Medulla oblongata (tissue), 1 donor: ENCODE measurements at regions not wholly inside any gene's neighbourhood (a gene's known extent, or its start where the extent isn't known, plus 50 kb on each side); places are given as distances from the start of the nearest gene placed in this dataset.

Experiments
- DNase-seq: peaks from one replicate; pipeline ENCODE4 v3.0.0-alpha.2; 2015; ENCODE audit errors: extremely low spot score

- DNase-seq, result no peak
Observed at GRCh38 chr7:41135511-41135910, 567.4 kb downstream of the INHBA start.

DNA sequence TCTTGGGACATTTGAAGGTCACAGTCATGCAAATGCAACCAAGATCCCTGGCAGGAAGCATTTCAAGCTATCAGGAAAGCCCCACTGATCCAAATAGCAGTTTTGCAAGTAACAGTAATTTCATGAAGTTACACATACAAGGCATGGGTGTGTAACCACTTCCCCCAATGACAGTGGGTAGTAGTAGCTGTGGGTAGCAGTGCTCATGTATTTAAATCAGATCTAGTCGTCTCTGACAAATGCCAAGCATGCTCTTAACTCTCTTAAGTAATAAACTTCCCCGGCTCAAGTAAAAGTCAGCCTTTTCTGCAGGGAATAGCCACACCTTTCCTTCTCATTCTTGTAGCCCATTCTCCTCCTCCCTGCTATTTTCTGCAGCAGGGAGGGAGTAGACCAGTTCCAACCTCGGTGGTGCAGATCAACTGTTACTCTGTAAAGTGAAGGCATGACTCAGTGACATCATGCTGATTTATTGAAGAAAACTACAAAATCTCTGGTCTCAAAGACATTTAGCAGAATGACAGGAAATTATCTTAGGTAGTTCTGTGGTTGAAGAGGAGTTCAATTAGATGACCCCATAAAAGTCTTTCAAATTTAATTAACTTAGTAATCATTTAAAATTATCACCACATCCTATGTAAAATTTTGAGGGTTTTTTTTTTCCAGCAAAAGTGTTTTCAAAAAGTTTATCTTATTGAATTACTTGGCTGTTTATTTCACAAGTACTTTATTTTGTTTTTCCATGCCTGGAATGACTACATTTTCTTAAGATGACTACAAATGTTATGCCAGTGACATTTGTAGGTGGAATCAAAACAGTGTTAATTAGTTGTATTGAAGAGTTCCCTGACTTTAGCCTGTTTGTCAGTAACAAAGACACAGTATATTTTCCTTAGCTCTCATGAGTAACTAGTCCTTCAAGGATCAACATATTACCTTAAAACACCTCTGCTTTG, 568.3 kb downstream of the INHBA start:
- no peak for DNase-seq

GRCh38 chr7:41133690-41134299, 569.1 kb downstream of the INHBA start:
- no peak for DNase-seq

DNA sequence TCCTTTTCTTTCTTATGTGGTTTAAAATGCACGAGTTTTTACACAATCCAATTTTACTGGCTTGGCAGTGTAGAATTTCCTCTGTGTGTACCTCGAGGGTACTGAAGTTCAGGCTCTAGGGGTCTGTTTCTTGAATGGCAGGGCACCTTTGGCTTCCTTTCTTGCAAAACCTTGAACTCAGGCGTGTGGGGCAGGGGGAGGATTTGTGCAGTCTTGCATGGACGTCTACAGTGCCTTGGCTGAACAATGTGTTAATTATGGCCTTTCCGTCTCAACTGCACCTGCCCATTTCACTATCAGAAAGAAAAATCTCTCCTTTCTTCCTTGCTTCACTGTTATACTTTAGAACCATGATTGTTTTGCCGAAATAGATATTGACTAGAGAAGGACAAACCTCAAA, 570.9 kb downstream of the INHBA start:
- no peak for DNase-seq

GRCh38 chr7:41130561-41131236, 572.2 kb downstream of the INHBA start:
- DNase-seq, result no peak

DNA sequence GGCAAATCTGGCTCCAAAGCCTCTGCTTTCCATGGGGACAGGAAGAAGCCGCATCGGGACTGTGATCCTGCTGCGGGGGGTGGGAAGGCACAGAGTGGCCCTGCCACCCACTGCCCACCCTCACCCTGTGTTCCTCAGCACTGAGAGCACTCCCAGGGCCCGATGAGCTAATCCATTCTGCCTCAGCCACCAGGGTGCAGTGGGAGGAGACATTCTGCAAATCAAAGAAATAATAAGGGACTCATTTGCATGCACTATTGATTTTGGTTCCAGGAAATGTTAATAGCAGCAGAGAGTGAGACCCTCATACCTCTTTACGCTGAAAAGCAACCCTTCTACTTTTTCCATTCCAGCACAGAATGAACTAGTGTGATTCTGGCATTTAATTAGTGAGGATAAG, 572.8 kb downstream of the INHBA start:
- DNase-seq, result no peak

GRCh38 chr7:41125343-41125742, 577.5 kb downstream of the INHBA start:
- DNase-seq, result no peak

DNA sequence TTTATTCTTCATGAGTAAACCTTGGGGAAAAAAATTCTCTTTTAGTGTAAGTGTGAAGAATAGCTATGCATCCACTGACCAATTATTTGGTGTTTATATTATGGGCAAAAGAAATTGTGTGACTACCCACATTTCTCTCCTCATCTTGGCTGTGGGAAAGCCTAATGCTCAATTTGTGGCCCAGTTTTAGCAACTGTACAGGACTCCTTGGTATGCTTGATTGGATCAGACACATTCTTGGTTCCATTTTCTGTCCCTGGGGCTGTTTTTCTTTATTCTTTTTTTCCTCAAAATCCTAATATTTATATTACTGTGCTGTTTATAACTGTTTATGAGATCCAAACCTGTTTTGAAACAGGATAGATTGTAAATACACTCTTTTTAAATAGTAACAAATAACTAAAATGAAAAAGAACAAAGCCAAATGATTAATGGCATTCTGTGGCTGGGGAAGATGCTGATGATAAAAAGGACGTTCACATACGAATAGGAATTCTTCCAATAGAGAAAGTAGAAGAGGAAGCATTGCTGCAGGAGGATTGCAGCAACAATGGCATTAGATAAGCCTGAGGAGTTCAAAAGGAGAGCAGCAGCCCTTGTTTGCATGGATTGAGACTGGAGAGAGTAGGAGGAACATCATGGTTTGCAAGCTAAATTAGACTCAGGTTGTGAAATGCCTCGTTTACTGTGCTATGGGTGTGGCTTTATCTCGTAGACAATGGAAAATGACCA, 580.5 kb downstream of the INHBA start:
- DNase-seq, result no peak

- no peak for DNase-seq
Observed at GRCh38 chr7:41121228-41121627, 581.7 kb downstream of the INHBA start.

GRCh38 chr7:41118486-41118885, 584.4 kb downstream of the INHBA start:
- no peak for DNase-seq

DNA sequence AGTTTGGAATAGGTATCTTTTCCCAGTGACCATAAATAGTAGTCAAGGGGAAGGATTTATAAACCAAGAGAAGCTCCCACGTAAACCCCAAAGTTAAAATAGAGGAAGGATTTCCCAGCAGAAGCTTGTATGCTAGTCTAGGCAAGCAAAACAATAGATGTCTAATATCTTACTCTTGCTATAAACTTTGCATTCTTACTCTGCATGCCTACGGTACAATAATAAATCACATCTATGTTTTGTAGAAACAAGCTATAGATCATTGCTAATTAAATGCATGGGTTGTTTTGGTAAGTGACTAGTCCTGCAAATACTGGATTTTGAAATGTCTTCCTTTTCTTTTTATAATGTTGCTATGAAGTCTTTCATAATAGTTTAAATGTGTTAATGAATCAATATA, 585.5 kb downstream of the INHBA start:
- DNase-seq, result no peak

DNA sequence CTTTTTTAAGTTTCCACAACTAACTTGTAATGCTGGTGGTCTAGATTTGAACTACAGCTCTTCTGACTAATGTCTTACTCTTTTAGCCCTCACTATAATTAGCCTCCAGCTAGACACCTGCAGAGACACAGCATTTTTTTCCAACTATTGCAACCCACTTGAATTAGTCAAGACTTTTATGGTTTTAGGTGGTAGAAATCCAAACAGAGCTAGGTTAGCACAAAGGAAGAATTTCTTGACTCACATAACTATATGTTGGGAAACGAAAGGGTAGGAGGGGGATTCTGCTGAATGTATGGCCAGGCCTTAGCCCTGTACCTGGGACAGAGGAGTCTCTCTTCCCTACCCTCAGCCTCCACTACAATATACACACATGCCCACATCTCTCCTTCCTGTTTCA, 586.1 kb downstream of the INHBA start:
- DNase-seq, result no peak

GRCh38 chr7:41116337-41116736, 586.6 kb downstream of the INHBA start:
- no peak for DNase-seq

- no peak for DNase-seq
Observed at GRCh38 chr7:41114691-41115090, 588.2 kb downstream of the INHBA start.

DNA sequence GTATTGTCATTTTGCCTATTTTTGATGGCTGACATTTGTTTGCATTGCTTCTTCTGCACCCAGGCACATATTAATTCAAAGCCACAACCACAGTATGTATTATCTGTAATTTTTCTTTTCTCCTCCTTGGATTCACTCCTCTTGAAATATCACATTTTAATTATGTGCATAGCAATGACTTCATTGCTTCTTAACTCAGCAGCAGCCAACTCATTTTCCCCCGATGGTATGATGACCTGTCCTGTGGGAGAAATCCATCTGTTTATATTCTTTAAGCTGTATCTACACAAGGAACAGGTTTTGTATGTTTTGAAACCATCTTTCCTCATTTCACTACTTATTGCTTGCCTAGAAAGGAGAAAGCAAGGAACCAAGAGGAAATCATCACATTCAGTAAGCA, 588.8 kb downstream of the INHBA start:
- no peak for DNase-seq

DNA sequence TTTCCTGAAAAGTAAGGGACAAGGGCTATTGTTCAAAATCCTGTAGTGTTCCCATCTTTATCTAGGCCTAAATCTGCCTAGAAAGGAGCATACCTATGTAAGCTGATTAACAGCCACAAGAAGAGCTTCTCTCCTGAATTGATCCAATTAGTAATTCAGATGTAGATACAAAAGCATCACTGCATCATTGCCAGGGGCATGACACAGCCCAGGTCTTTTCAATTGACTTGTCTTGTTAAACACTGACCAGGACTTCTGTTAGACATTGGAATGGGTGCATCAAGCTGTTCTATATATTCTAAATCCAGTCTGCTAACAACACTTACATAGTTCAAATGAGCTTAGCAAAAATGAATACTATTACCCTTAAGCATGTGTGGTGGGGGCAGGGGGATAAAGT, 589.2 kb downstream of the INHBA start:
- no peak for DNase-seq

GRCh38 chr7:41110186-41110585, 592.7 kb downstream of the INHBA start:
- DNase-seq, result no peak

DNA sequence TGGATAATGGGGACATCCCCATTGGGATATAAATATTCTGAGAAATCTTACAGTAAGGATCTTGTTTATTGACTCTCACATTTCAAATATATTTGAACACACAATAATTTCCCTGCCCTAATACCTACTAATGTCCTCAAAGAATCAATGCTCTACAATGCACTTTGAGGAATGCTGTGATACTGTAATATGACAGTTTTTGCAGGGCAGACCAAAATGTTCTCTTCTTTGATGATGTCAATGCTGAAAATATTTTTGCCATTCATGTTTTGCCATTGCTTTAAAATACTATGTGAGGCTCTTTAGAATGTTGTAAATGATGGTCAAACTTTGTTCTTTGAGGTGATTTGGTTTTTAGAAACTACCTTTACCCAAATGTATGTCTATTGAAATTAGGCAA, 594.1 kb downstream of the INHBA start:
- no peak for DNase-seq

DNA sequence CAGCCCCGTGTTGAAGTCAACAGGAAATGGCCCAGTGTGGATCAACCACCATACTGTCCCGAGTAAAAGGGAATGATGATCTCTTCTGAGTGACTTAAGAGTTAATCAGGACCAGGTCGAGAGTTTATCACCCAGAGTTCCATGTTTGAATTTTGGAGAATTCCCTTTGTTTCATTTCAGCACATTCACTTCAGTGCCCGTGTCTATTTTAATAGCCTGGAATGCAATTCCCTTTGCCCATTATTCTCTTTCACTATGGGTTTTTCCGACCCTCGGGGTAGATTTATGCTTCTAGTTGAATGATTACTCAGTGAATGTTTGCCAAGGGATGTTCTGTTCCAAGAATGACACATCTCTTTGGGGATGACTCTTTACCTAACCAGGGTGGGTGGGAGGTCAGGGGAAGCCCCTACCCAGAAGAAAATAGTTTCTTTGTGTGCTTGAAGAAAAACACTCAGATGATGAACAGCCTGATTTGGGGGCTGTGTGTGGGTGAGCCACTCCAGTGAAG, 594.9 kb downstream of the INHBA start:
- DNase-seq, result no peak

- DNase-seq, result no peak
Observed at GRCh38 chr7:41107330-41107937, 595.5 kb downstream of the INHBA start.

GRCh38 chr7:41104631-41105030, 598.3 kb downstream of the INHBA start:
- DNase-seq, result no peak
